ENCODE measurements at regions not wholly inside any gene's neighbourhood (a gene's known extent, or its start where the extent isn't known, plus 50 kb on each side); places are given as distances from the start of the nearest gene placed in this dataset.

DNA sequence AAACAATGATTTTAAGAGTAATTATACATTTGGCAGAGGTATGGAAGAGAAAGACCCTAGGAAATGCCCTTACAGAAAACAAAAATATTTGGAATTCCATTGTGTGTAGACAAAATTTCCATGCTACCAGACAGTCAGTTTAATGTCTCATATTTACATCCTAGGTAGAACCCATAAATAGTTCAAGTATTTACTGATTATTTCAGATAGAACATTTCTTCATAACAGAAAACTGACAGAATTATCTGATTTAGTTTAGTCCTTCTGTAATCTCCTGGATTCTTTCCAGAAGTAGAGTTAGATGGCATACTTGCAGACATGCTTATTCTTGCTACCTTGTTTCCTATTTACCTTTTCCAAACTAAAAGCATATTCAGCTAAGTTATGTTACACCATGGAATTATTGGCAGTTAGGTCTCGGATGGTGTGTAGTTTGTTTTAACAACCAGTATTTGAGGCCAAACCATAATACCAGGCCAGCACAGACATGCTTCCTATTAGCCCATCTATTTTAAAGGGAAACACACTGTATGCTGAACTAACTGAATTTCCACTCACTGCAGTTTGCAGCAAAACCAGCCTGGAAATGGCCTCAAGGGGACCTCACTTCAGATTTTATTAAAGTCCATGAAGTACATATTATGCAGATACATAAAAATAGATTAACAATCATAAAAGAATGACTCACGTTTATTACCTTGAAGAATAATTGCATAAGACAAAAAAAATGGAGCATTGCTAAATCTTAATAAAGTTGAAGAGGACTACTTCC, 126.6 kb upstream of the LRIG3 start:
- DNase-seq (ENCODE audit: low read depth in 2 of 2), result no peak

DNA sequence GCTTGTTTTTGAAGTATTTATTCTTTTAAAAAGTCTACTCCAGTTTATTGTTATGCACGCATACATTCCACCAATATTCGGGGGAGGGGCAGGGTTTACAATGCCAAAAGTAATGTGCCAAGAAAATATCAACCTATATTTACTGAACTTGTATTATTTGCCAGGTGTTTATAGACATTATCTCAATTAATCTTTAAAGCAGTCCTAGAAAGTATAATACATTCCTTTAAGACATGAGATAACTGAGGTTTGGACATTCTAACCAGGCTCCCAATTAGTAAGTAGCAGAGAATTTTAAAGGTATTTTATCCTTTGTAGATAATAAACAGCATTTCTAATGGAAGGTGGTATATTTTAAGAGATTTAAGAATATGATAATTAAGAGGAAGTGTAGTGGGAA, 124.5 kb upstream of the LRIG3 start:
- no peak for DNase-seq (ENCODE audit: low read depth in 2 of 2)

- DNase-seq (ENCODE audit: low read depth in 2 of 2), result no peak
Observed at GRCh38 chr12:59041241-59042121, 121.2 kb upstream of the LRIG3 start.

DNA sequence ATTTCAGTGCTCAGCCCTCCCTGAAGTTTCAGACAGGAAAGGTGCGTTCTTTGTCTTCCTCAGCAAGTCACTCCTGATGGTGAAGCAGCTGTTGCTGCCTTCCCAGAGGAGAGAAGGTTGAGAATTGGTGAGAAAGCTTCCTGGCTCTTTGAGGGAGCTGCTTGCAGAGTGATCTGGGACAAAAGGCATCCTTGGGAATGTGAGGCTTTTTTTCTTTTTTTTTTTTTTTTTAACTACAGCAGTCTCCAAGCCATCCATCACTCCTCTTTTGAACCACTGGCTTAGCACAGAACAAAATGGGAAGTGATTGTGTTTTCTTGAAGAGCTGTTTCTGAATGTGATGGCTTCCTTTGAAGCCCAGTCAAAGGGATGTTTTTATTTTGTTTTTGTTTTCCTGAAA, 120.4 kb upstream of the LRIG3 start:
- no peak for DNase-seq (ENCODE audit: low read depth in 2 of 2)

GRCh38 chr12:59040043-59040442, 119.7 kb upstream of the LRIG3 start:
- no peak for DNase-seq (ENCODE audit: low read depth in 2 of 2)

DNA sequence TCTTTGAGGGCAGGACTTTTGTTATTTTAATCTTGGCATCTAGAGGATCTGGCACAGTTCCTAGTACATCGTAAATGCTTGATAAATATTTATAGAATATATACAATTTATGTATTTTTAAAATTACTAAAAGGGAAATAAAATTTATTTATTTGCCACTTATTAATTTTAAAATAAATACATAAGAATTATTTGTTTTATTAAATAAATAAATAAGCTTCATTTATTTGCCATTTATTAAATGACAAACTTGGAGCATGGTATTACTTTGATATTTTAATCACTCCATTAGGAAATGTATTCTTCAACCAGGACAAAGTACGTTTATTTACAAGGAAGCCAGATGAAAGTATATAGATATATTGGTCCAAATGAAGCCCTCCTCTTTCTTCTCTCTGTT, 118.7 kb upstream of the LRIG3 start:
- DNase-seq (ENCODE audit: low read depth in 2 of 2), result no peak

- DNase-seq (ENCODE audit: low read depth in 2 of 2), result no peak
Observed at GRCh38 chr12:59036973-59037762, 116.9 kb upstream of the LRIG3 start.

DNA sequence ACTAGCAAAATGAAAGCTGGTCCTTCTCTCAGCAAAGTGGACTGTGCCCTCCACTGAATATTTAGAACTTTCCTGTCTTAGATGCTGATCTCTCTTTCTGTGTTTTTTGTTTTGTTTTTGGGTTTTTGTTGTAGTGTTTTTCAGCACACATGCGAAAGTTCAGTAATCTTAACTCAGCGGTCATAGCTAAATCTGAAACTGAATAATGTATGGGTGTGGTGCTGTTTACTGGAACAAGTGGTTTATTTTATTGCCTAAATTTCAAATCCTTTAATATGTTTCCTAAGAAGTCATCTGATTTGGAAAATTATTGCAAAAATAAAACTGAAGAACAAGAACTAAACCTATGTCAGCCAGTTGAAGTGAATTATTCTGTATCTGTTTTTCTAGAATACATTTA, 116.0 kb upstream of the LRIG3 start:
- no peak for DNase-seq (ENCODE audit: low read depth in 2 of 2)

GRCh38 chr12:59031313-59031712, 111.0 kb upstream of the LRIG3 start:
- DNase-seq (ENCODE audit: low read depth in 2 of 2), result no peak

- DNase-seq (ENCODE audit: low read depth in 2 of 2), result no peak
Observed at GRCh38 chr12:59030415-59030814, 110.1 kb upstream of the LRIG3 start.

- no peak for DNase-seq (ENCODE audit: low read depth in 2 of 2)
Observed at GRCh38 chr12:59027199-59027598, 106.9 kb upstream of the LRIG3 start.

- no peak for DNase-seq (ENCODE audit: low read depth in 2 of 2)
Observed at GRCh38 chr12:59023861-59024424, 103.6 kb upstream of the LRIG3 start.

GRCh38 chr12:59020073-59020946, 100.0 kb upstream of the LRIG3 start:
- DNase-seq (ENCODE audit: low read depth in 2 of 2), result no peak

GRCh38 chr12:59014885-59015284, 94.6 kb upstream of the LRIG3 start:
- DNase-seq (ENCODE audit: low read depth in 2 of 2), result no peak

DNA sequence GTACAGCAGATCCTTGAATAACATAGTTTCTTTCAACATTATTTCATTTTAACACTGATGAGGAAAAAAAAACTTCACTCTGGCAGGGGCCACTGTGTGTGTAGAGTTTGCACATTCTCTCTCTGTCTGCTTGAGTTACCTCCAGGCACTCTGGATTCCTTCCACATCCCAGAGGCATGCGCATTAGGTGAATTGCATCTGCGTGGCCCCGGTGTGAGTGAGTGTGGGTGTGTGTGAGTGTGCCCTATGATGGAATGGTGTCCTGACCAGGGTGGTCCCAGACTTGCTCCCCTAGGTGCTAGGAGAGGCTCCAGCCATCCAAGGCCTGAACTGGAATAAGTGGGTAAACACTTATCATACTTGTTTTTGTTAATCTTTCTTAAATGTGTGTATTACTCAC, 90.6 kb upstream of the LRIG3 start:
- DNase-seq (ENCODE audit: low read depth in 2 of 2), result no peak

GRCh38 chr12:59010118-59010517, 89.8 kb upstream of the LRIG3 start:
- DNase-seq (ENCODE audit: low read depth in 2 of 2), result no peak

GRCh38 chr12:59007620-59008019, 87.3 kb upstream of the LRIG3 start:
- DNase-seq (ENCODE audit: low read depth in 2 of 2), result no peak

- DNase-seq (ENCODE audit: low read depth in 2 of 2), result no peak
Observed at GRCh38 chr12:59005193-59005955, 85.1 kb upstream of the LRIG3 start.

DNA sequence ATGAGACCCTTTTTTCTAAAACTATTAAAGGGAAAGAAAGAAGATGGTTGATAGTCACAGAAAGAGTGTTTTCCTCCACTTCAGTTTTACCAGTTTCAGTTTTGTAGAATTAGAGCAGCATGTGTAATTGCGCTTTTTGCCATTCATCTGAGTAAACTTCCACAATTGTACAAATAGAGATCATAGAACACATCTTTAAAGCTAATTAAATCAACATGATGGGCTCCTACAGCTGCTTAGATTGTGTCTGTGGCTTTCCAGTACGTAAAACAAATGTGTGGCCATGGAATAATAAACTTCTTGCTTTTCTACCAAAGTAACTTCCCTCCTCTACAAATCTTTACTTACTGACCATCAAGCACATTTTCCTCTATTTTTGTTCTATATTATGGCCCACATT, 84.2 kb upstream of the LRIG3 start:
- DNase-seq (ENCODE audit: low read depth in 2 of 2), result no peak

- DNase-seq (ENCODE audit: low read depth in 2 of 2), result no peak
Observed at GRCh38 chr12:58995666-58996363, 75.5 kb upstream of the LRIG3 start.
